Frontal cortex (tissue), 3 donors: ENCODE measurements at regions not wholly inside any gene's neighbourhood (a gene's known extent, or its start where the extent isn't known, plus 50 kb on each side); places are given as distances from the start of the nearest gene placed in this dataset.

Experiments used
- DNase-seq, 2 donors: peaks; one replicate each; pipeline ENCODE4 v3.0.0; 2012; ENCODE audit warnings: low spot score in 2 of 2
- FAIRE-seq: peaks from 2 replicates; lab custom pipeline; 2012; peaks lifted over from hg19 to GRCh38; lab: Jason Lieb, UNC
- donor health status: control.
- donor health status: control.
- donor health status: control.

DNA sequence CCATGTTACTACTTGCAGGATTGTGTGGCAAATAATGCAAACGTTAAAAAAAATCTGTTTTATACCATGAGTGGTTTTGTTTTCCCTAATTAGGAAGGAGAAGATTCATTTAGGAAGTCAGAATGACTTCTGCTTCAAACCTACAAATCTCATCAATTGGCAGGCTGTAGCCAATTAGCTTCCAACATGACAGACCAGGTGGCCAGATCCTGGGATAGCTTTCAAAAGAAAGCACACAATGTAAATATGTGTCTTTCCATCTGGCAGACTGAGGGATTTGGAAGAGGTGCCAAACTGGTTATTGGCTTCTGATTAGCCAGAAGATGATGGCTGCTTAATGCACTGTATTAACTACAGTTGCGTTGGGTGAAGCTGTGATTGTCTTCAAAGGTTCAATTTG, 432.8 kb downstream of the ANKRD50 start:
- DNase-seq, result no peak
- FAIRE-seq, result no peak

DNA sequence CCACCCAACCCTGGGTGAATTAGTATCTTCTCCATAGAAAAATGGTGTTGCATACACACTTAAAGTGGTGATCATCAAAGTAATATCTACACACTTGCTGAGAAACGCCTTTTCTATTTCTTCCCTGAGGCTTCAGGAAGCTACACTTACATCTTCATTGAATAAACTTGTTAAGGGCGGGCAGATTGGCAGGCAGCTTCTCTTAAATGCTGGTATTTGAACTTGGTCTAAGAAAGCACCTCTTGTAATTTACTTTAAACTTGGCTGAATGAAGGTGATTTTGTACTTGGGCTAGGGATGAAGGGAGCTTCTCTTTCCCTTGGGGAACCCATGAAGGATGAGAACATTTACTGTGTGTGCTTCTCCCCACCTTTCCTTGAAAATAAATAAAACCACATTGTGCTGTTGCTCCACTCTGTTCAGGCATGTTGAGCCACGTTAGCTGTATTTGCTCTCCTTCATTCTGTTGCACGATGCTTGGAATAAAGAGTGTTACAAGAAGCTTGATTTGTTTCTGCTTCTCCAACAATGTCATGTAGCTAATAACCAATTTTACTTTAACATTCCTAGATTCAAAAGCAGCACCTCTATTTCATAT, 430.1 kb downstream of the ANKRD50 start:
- no peak for DNase-seq
- no peak for FAIRE-seq

DNA sequence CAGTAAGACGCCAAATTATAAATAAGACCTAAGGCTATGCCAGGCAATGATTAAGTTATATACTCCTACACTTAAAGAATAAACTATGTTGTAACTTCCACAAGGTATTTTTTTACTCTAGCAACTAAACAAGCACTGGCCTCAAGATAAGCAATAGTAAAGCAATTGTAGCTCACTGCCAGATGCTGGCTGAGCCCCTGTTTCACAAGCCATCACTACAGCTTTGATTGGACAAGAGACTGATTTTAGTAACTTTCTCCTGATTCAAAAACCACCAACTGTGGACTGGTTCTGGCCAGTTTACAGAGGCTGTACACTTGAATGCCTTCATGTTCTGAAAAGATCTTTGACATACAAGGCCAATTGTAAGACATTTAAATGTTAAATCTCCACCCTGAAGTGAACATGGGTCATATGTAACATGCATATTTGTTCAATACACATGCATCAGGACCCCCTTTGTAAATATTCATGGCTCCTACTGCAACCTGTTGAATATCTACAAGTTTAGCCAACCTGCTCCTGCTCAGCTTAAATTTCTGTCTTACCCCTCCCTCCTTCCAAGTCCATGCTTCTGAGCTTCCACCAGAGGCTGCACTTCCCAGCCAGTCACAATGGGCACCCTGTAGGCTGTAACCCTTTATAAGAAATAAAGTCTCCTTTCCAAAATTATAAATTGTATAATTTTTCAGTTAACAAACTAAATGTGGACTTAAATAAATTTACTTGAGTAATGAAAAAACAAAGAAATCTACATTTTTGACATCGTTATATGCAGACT, 423.6 kb downstream of the ANKRD50 start:
- FAIRE-seq (no peak), DNase-seq (no peak)

- DNase-seq, result no peak
- FAIRE-seq, result no peak
Observed at GRCh38 chr4:124290678-124291077, 421.9 kb downstream of the ANKRD50 start.

- DNase-seq (no peak), FAIRE-seq (no peak)
Observed at GRCh38 chr4:124295413-124295812, 417.1 kb downstream of the ANKRD50 start.

GRCh38 chr4:124304941-124305340, 407.6 kb downstream of the ANKRD50 start:
- FAIRE-seq, result no peak
- DNase-seq, result no peak

GRCh38 chr4:124306352-124306751, 406.2 kb downstream of the ANKRD50 start:
- FAIRE-seq, result no peak
- no peak for DNase-seq

DNA sequence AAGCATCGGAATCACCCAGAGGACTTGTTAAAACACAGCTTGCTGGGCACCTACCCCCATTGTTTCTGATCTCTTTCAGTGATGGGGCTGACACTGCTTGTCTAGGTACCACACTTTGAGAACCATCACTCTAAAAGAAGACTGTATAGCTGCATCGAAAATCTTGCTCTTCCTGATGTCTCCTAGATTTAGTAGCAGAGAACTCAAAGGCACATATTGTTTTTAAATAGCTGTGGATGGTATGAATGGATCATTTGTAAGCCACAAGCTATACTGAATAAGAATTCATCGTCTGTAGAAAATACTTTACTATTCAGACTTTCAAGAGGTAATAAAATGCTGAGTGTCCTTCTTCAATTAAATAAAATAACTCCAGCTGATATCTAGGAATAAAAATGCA, 405.4 kb downstream of the ANKRD50 start:
- DNase-seq (no peak), FAIRE-seq (no peak)

DNA sequence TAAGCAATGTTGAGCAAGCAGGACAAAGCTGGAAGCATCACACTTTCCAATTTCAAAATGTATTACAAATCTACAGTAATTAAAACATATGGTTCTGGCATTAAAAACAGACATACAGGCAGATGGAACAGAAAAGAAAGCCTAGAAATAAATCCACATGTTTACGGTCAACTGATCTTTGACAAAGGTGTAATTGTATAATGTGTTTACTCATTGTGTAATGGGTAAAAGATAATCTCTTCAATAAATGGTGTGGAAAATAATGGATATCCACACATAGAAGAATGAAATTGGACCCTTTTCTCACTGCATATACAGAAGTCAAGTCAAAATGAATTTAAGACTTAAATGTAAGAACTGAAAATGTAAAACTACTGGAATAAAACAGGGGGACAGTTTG, 394.2 kb downstream of the ANKRD50 start:
- DNase-seq (no peak), FAIRE-seq (no peak)

GRCh38 chr4:124321364-124321763, 391.2 kb downstream of the ANKRD50 start:
- no peak for DNase-seq
- FAIRE-seq, result no peak

DNA sequence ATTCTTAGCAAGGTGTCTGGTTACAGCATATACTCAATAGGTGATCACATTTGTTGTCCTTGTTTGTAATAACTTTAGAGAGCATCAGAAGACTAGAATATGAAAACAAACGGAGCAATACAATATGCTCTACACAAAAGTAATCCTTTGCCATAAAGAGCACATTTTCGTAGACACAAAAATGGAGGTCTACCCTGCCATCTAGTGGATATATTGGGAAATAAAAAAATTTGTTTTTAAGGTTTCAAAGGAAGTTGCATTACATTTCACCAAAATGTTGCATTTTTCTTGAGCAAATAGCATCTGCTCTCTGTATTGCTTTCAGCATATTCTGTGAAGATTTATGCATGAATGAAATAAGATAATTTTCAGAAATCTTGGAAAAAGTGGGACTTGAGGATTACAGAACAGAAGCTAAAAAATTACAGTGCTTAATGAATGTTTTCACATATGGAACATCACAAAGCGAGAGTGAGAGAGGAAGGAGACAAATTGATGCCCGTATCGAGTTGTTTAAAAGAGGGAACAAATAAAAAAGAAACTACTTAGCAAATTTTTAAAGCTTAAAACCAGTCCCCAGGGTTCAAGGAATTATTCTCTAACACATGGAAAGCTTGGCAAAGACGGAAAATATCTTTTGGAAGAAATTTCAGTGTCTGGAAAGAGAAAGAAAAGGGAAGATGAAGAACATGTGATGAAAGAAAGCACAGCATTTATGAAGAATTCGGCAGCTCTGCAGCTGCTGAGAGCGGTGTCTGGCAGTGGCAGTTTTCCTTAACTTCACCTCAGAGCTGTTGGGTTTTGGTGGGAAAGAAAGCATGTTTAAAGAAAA, 390.1 kb downstream of the ANKRD50 start:
- DNase-seq (peak in 1 of 2 donors; percentile 12), FAIRE-seq (peak; percentile 86)

- DNase-seq (no peak), FAIRE-seq (no peak)
Observed at GRCh38 chr4:124325690-124326089, 386.8 kb downstream of the ANKRD50 start.

- FAIRE-seq (no peak), DNase-seq (no peak)
Observed at GRCh38 chr4:124329134-124329533, 383.4 kb downstream of the ANKRD50 start.

DNA sequence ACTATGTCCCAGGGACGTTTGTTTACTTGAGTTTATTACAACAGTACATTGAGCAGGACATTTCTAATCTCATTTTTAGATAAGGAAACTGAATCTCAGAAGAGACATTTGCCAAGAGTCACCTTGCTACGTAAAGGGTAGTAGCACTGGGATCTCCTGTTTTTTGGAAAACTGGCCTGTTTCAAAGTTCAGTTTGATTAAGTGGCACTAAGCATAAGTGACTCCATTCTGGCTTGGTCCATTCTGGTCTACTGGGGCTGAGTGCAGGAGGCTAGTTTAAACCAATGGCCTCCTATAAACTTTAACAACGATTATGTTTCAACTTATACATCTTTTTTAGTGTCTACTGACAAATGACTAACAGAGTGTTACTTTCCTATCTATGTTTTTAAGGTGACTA, 382.5 kb downstream of the ANKRD50 start:
- DNase-seq (no peak), FAIRE-seq (no peak)

DNA sequence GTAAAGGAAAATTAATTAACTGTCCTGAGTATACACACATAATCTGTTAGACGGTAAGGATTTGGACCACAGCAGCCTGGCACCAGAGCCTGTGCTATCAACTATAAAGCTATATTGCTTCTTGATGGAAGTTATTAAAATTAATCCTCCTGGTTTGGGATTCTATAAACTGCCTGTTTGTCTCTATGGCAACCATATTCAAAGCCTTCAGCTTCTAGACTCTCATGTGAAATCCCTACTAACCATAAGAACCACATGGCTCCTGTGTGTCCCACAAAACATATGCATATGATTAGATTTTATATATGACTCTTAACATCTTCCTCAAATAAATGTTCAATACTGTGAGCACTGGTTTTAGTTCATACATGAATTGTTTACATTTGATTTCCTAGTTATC, 380.8 kb downstream of the ANKRD50 start:
- DNase-seq (no peak), FAIRE-seq (no peak)

GRCh38 chr4:124333466-124333865, 379.1 kb downstream of the ANKRD50 start:
- DNase-seq (no peak), FAIRE-seq (no peak)

- DNase-seq (peak in 1 of 2 donors; percentile 29), FAIRE-seq (peak; percentile 96)
Observed at GRCh38 chr4:124334119-124334518, 378.4 kb downstream of the ANKRD50 start.

GRCh38 chr4:124337874-124338273, 374.7 kb downstream of the ANKRD50 start:
- no peak for FAIRE-seq
- DNase-seq, result no peak

DNA sequence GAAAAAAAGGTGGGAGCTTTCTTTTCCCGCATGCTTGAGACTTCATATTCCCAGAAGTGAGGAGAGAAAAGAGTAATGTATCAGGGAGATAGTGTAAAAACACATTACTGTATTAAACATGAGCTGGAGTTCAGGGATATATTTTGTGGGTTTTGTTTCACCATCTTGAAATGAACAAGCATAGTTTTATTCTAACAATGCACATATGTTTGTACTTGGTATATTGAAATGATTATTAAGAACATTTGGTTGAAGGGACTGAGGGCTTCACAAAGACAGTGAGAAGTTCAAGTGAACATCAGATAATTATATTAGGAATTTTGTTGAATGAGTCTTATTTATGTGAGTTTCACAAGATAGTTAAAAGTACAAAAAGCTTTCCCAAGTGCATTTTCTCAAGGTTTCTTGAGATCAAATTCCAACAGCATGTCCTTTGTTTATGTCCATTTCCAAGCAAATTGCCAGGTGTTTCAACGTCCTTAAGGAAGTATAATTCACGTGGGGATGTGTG, 368.8 kb downstream of the ANKRD50 start:
- no peak for FAIRE-seq
- DNase-seq, result no peak

GRCh38 chr4:124372916-124373315, 339.6 kb downstream of the ANKRD50 start:
- no peak for FAIRE-seq
- no peak for DNase-seq

DNA sequence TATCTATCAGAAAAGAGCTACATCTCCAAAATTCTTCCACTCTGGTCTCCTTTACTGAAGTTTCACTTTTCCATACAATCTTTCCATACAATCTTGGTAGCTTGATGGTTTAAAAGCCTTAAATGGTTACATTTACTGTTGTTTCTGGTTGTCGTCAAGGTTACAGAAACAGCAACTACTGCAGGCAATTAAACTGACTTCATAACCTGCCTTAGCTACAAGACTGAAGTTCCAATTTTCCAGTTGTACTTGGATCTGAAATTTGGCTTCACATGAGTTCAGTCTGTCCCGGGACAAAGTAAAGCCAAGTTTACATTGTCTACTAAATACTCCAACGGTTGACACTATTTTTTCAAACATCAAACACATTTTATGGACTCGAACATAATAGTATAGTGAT, 326.4 kb downstream of the ANKRD50 start:
- FAIRE-seq, result no peak
- no peak for DNase-seq
